ENCODE measurements at regions not wholly inside any gene's neighbourhood (a gene's known extent, or its start where the extent isn't known, plus 50 kb on each side); places are given as distances from the start of the nearest gene placed in this dataset.

DNA sequence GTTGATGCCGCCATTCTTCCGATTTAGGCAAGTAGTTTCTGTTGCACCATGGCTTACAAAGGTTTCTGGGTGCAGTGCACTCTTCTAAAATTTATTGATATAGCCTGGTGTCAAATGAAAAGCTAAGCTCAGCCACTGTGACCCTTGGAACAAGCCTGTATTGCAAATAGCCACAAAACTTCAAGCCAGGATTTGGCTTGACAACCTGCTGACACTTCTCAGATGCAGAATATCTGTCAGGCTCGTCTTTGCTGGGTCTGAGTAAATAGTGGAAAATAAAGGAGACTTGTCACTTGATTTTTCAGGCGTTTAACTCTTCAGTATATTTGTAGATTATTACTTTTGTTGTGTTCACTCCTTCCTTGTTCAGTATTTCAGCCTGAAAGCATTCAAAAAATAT is 871.8 kb downstream of the OTOL1 start:
- TF ChIP-seq, protein P1, sequence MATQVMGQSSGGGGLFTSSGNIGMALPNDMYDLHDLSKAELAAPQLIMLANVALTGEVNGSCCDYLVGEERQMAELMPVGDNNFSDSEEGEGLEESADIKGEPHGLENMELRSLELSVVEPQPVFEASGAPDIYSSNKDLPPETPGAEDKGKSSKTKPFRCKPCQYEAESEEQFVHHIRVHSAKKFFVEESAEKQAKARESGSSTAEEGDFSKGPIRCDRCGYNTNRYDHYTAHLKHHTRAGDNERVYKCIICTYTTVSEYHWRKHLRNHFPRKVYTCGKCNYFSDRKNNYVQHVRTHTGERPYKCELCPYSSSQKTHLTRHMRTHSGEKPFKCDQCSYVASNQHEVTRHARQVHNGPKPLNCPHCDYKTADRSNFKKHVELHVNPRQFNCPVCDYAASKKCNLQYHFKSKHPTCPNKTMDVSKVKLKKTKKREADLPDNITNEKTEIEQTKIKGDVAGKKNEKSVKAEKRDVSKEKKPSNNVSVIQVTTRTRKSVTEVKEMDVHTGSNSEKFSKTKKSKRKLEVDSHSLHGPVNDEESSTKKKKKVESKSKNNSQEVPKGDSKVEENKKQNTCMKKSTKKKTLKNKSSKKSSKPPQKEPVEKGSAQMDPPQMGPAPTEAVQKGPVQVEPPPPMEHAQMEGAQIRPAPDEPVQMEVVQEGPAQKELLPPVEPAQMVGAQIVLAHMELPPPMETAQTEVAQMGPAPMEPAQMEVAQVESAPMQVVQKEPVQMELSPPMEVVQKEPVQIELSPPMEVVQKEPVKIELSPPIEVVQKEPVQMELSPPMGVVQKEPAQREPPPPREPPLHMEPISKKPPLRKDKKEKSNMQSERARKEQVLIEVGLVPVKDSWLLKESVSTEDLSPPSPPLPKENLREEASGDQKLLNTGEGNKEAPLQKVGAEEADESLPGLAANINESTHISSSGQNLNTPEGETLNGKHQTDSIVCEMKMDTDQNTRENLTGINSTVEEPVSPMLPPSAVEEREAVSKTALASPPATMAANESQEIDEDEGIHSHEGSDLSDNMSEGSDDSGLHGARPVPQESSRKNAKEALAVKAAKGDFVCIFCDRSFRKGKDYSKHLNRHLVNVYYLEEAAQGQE (IDR thresholded peaks at IDR 0.05; ENCODE audit: low read depth) = no peak
- TF ChIP-seq YY1 (IDR thresholded peaks at IDR 0.05; ENCODE audit: low read depth) = no peak

DNA sequence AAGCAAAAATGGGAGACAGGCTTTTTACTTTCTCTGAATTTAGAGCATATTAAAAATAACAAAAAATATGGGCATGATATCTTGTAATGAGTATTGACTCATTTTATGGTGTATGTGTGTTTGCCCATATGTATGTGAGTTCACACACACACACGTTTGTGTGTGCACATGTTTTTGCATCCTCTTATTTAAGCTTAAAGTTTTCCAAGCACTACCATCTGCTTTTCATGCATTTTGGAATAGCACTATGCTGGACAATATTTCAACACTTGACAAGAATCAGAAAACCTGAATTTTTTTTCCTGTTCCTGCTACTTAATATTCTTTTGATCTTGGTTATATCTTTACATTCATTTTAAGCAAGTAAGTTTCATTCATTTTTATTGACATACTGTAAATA is 872.7 kb downstream of the OTOL1 start:
- TF ChIP-seq, protein P1 (IDR thresholded peaks at IDR 0.05; ENCODE audit: low read depth) = no peak
- TF ChIP-seq TAF1 (IDR thresholded peaks at IDR 0.05; ENCODE audit: low read depth) = no peak
- TF ChIP-seq EP300 (IDR thresholded peaks at IDR 0.05; ENCODE audit: borderline replicate concordance) = no peak
- TF ChIP-seq TEAD4 (IDR thresholded peaks at IDR 0.05) = no peak
- no peak for TF ChIP-seq CREB1 (IDR thresholded peaks at IDR 0.05; ENCODE audit: low read depth)
- no peak for TF ChIP-seq EGR1 (IDR thresholded peaks at IDR 0.05)
- TF ChIP-seq, protein P2, sequence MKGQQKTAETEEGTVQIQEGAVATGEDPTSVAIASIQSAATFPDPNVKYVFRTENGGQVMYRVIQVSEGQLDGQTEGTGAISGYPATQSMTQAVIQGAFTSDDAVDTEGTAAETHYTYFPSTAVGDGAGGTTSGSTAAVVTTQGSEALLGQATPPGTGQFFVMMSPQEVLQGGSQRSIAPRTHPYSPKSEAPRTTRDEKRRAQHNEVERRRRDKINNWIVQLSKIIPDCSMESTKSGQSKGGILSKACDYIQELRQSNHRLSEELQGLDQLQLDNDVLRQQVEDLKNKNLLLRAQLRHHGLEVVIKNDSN (IDR thresholded peaks at IDR 0.05) = no peak
- TF ChIP-seq TCF12 (IDR thresholded peaks at IDR 0.05; ENCODE audit: low read depth) = no peak
- TF ChIP-seq RAD21 (IDR thresholded peaks at IDR 0.05; ENCODE audit: low read depth) = no peak
- no peak for TF ChIP-seq ZBTB7A (IDR thresholded peaks at IDR 0.05; ENCODE audit: low read depth)
- TF ChIP-seq CEBPB (IDR thresholded peaks at IDR 0.05) = no peak
- TF ChIP-seq, protein P3, sequence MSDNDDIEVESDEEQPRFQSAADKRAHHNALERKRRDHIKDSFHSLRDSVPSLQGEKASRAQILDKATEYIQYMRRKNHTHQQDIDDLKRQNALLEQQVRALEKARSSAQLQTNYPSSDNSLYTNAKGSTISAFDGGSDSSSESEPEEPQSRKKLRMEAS (IDR thresholded peaks at IDR 0.05) = no peak
- TF ChIP-seq NFIC (IDR thresholded peaks at IDR 0.05) = no peak
- TF ChIP-seq FOXM1 (IDR thresholded peaks at IDR 0.05; ENCODE audit: borderline replicate concordance, low read depth) = no peak
- no peak for TF ChIP-seq YY1 (IDR thresholded peaks at IDR 0.05; ENCODE audit: low read depth)

GRCh38 chr3:162370141-162370540 is 873.5 kb downstream of the OTOL1 start:
- TF ChIP-seq CEBPB (IDR thresholded peaks at IDR 0.05) (no peak), EP300 (IDR thresholded peaks at IDR 0.05; ENCODE audit: borderline replicate concordance) (no peak), NFIC (IDR thresholded peaks at IDR 0.05) (no peak), ZBTB7A (IDR thresholded peaks at IDR 0.05; ENCODE audit: low read depth) (no peak), TCF12 (IDR thresholded peaks at IDR 0.05; ENCODE audit: low read depth) (no peak), YY1 (IDR thresholded peaks at IDR 0.05; ENCODE audit: low read depth) (no peak), TAF1 (IDR thresholded peaks at IDR 0.05; ENCODE audit: low read depth) (no peak), EGR1 (IDR thresholded peaks at IDR 0.05) (no peak), CREB1 (IDR thresholded peaks at IDR 0.05; ENCODE audit: low read depth) (no peak)
- TF ChIP-seq, protein P1 (IDR thresholded peaks at IDR 0.05; ENCODE audit: low read depth) = no peak

DNA sequence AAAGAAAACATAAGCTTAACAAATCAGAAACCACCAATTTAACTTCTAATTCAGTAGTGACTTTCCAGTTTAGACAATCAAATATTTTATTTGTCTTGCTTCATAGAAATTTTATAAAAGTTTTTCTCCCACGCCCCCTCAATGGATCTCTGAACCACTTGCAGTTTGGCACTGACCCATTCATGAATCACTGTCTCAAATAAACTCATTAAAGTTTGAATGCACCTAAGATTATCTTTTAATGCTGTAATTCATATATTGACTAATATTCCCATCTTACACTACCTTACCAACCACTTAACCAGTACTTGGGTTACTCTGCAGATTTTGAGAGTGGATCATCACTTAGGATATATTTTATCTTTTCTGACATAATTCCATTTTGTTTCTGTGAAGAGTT is 880.2 kb downstream of the OTOL1 start:
- TF ChIP-seq YY1 (IDR thresholded peaks at IDR 0.05; ENCODE audit: low read depth) (no peak), RAD21 (IDR thresholded peaks at IDR 0.05; ENCODE audit: low read depth) (no peak), TAF1 (IDR thresholded peaks at IDR 0.05; ENCODE audit: low read depth) (no peak), TEAD4 (IDR thresholded peaks at IDR 0.05) (no peak), EGR1 (IDR thresholded peaks at IDR 0.05) (no peak), TCF12 (IDR thresholded peaks at IDR 0.05; ENCODE audit: low read depth) (no peak), NFIC (IDR thresholded peaks at IDR 0.05) (no peak), ZBTB7A (IDR thresholded peaks at IDR 0.05; ENCODE audit: low read depth) (no peak), CREB1 (IDR thresholded peaks at IDR 0.05; ENCODE audit: low read depth) (no peak), EP300 (IDR thresholded peaks at IDR 0.05; ENCODE audit: borderline replicate concordance) (no peak), CEBPB (IDR thresholded peaks at IDR 0.05) (no peak), FOXM1 (IDR thresholded peaks at IDR 0.05; ENCODE audit: borderline replicate concordance, low read depth) (no peak)
- TF ChIP-seq, protein P2 (IDR thresholded peaks at IDR 0.05) = no peak
- TF ChIP-seq, protein P3 (IDR thresholded peaks at IDR 0.05) = no peak
- TF ChIP-seq, protein P1 (IDR thresholded peaks at IDR 0.05; ENCODE audit: low read depth) = no peak
